H1 (cell line): ENCODE measurements at regions not wholly inside any gene's neighbourhood (a gene's known extent, or its start where the extent isn't known, plus 50 kb on each side); places are given as distances from the start of the nearest gene placed in this dataset.

Source experiments
- NRF1 ChIP-seq: IDR thresholded peaks from 2 replicates; pipeline ENCODE4 v1.6.1; 2011; ENCODE audit warnings: mild to moderate bottlenecking, low read depth, low read length, improper control_type of control experiment
- TF ChIP-seq, protein P1 (sequence below): fragments of 300-600 bp; sonication (generic); IDR thresholded peaks from 2 replicates; pipeline ENCODE4 v1.7.1; 2012; ENCODE audit warnings: low read length, moderate library complexity, mild to moderate bottlenecking, inconsistent platforms; ENCODE audit not compliant: insufficient replicate concordance

DNA sequence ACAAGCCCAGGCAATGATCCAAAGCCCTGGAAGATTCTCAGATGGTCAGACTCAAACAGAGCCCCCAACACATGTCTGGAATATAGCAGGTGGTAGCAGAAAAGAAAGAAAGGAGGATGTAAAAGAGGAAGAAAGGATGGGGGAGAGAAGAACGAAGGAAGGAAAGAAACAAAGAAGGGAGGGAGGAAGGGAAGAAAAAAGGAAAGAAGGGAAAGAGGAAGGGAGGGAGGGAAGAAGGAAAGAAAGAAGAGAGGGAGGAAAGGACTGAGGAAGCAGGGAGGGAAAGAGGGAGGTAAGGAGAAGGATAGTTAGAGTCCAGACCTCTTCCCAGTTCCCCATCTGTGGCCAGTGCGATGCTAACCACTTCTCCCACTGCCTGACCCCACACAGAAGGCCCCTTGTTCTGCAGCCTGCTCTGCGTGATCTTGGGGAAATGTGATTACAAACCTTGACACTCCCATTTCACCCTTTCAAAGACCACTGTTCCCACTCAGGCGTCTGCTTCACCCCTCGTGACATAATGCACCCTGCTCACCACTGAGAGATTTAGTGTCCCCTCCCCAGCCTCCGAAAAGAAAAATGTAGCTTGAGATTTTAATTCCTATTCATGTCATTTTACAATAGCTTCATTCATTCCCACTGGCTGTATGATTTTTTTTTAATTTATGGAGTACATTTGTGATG is 357.9 kb downstream of the BCL11B start (continued):
- TF ChIP-seq, protein P1, sequence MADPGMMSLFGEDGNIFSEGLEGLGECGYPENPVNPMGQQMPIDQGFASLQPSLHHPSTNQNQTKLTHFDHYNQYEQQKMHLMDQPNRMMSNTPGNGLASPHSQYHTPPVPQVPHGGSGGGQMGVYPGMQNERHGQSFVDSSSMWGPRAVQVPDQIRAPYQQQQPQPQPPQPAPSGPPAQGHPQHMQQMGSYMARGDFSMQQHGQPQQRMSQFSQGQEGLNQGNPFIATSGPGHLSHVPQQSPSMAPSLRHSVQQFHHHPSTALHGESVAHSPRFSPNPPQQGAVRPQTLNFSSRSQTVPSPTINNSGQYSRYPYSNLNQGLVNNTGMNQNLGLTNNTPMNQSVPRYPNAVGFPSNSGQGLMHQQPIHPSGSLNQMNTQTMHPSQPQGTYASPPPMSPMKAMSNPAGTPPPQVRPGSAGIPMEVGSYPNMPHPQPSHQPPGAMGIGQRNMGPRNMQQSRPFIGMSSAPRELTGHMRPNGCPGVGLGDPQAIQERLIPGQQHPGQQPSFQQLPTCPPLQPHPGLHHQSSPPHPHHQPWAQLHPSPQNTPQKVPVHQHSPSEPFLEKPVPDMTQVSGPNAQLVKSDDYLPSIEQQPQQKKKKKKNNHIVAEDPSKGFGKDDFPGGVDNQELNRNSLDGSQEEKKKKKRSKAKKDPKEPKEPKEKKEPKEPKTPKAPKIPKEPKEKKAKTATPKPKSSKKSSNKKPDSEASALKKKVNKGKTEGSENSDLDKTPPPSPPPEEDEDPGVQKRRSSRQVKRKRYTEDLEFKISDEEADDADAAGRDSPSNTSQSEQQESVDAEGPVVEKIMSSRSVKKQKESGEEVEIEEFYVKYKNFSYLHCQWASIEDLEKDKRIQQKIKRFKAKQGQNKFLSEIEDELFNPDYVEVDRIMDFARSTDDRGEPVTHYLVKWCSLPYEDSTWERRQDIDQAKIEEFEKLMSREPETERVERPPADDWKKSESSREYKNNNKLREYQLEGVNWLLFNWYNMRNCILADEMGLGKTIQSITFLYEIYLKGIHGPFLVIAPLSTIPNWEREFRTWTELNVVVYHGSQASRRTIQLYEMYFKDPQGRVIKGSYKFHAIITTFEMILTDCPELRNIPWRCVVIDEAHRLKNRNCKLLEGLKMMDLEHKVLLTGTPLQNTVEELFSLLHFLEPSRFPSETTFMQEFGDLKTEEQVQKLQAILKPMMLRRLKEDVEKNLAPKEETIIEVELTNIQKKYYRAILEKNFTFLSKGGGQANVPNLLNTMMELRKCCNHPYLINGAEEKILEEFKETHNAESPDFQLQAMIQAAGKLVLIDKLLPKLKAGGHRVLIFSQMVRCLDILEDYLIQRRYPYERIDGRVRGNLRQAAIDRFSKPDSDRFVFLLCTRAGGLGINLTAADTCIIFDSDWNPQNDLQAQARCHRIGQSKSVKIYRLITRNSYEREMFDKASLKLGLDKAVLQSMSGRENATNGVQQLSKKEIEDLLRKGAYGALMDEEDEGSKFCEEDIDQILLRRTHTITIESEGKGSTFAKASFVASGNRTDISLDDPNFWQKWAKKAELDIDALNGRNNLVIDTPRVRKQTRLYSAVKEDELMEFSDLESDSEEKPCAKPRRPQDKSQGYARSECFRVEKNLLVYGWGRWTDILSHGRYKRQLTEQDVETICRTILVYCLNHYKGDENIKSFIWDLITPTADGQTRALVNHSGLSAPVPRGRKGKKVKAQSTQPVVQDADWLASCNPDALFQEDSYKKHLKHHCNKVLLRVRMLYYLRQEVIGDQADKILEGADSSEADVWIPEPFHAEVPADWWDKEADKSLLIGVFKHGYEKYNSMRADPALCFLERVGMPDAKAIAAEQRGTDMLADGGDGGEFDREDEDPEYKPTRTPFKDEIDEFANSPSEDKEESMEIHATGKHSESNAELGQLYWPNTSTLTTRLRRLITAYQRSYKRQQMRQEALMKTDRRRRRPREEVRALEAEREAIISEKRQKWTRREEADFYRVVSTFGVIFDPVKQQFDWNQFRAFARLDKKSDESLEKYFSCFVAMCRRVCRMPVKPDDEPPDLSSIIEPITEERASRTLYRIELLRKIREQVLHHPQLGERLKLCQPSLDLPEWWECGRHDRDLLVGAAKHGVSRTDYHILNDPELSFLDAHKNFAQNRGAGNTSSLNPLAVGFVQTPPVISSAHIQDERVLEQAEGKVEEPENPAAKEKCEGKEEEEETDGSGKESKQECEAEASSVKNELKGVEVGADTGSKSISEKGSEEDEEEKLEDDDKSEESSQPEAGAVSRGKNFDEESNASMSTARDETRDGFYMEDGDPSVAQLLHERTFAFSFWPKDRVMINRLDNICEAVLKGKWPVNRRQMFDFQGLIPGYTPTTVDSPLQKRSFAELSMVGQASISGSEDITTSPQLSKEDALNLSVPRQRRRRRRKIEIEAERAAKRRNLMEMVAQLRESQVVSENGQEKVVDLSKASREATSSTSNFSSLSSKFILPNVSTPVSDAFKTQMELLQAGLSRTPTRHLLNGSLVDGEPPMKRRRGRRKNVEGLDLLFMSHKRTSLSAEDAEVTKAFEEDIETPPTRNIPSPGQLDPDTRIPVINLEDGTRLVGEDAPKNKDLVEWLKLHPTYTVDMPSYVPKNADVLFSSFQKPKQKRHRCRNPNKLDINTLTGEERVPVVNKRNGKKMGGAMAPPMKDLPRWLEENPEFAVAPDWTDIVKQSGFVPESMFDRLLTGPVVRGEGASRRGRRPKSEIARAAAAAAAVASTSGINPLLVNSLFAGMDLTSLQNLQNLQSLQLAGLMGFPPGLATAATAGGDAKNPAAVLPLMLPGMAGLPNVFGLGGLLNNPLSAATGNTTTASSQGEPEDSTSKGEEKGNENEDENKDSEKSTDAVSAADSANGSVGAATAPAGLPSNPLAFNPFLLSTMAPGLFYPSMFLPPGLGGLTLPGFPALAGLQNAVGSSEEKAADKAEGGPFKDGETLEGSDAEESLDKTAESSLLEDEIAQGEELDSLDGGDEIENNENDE: no peak
- TF ChIP-seq NRF1: no peak
